Osteocyte (in vitro differentiated cells): ENCODE measurements at regions not wholly inside any gene's neighbourhood (a gene's known extent, or its start where the extent isn't known, plus 50 kb on each side); places are given as distances from the start of the nearest gene placed in this dataset.

Experiments used
- DNase-seq: peaks from one replicate; pipeline ENCODE4 v3.0.0; 2021; ENCODE audit warnings: mixed read lengths; ENCODE audit not compliant: unreplicated experiment; ENCODE audit errors: extremely low spot score
- H3K27ac Mint-ChIP-seq: one replicate; pipeline ENCODE4 v1.8.0; 2021; ENCODE audit warnings: mild to moderate bottlenecking, mixed read lengths; ENCODE audit not compliant: unreplicated experiment
- H3K27me3 Mint-ChIP-seq: one replicate; pipeline ENCODE4 v1.8.0; 2021; ENCODE audit warnings: mixed read lengths; ENCODE audit not compliant: unreplicated experiment
- H3K36me3 Mint-ChIP-seq: one replicate; pipeline ENCODE4 v1.8.0; 2021; ENCODE audit warnings: mixed read lengths; ENCODE audit not compliant: unreplicated experiment
- H3K4me1 Mint-ChIP-seq: one replicate; pipeline ENCODE4 v1.8.0; 2021; ENCODE audit warnings: mixed read lengths; ENCODE audit not compliant: unreplicated experiment
- H3K4me3 Mint-ChIP-seq: one replicate; pipeline ENCODE4 v1.8.0; 2021; ENCODE audit warnings: mild to moderate bottlenecking, moderate library complexity, mixed read lengths; ENCODE audit not compliant: unreplicated experiment
- H3K9me3 Mint-ChIP-seq: one replicate; pipeline ENCODE4 v1.8.0; 2021; ENCODE audit warnings: mixed read lengths; ENCODE audit not compliant: unreplicated experiment
- TF ChIP-seq, protein P1 (sequence below): fragments of 200-600 bp; sonication (generic); IDR thresholded peaks from 2 replicates; pipeline ENCODE4 v1.5.0; 2021; ENCODE audit warnings: antibody characterized with exemption, mild to moderate bottlenecking, moderate library complexity

DNA sequence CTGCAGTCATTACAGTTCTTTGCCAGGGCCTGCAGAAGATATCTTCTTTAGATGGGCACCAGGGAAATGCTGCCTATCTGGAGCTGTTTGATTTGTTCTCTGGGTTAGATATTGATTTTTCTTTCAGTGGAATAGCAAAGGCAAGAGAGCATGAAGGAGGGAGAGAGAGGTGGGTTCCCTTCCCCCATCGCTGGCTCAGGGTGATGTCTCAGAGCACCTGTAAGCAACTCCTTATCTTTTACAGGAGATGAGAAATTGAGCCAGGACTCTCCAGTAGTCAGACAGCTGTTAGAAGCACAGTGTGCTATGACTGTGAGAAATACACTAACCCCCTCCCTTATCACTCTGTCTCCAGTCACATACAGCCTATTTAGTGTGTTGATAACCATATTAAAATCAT is 89.3 kb upstream of the SLC24A5 start:
- Mint-ChIP-seq H3K36me3 (no peaks in the 10 kb centered on the region), H3K9me3 (no peaks in the 10 kb centered on the region), H3K27me3 (peaks cover 34% of the 10 kb centered on the region), H3K4me3 (no peak overlapping the region), H3K4me1 (no peaks in the 10 kb centered on the region), H3K27ac (no peak overlapping the region)
- DNase-seq: no peak
- TF ChIP-seq, protein P1, sequence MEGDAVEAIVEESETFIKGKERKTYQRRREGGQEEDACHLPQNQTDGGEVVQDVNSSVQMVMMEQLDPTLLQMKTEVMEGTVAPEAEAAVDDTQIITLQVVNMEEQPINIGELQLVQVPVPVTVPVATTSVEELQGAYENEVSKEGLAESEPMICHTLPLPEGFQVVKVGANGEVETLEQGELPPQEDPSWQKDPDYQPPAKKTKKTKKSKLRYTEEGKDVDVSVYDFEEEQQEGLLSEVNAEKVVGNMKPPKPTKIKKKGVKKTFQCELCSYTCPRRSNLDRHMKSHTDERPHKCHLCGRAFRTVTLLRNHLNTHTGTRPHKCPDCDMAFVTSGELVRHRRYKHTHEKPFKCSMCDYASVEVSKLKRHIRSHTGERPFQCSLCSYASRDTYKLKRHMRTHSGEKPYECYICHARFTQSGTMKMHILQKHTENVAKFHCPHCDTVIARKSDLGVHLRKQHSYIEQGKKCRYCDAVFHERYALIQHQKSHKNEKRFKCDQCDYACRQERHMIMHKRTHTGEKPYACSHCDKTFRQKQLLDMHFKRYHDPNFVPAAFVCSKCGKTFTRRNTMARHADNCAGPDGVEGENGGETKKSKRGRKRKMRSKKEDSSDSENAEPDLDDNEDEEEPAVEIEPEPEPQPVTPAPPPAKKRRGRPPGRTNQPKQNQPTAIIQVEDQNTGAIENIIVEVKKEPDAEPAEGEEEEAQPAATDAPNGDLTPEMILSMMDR: no peak

DNA sequence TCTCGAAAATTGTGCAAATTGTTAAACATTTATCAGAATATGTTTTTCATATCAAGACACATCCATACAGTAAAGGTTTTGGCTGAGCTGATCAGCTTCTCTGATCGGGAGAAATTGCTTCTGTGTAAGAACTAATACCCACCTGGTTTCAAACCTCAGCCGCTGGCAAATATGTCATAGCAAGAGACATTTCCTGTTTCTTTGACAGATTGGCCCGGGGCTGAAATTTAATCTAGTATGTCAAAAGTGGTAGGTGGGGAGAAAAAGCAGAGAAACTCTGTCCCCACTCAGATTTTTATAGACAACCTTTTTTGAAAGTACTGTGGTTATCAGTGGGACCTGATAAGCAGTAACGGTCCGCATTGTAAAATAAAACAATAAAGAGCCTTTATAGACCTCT is 88.8 kb upstream of the SLC24A5 start:
- Mint-ChIP-seq H3K4me3 (no peak overlapping the region), H3K9me3 (no peaks in the 10 kb centered on the region), H3K27ac (no peak overlapping the region), H3K4me1 (no peaks in the 10 kb centered on the region), H3K36me3 (no peaks in the 10 kb centered on the region), H3K27me3 (peaks cover 34% of the 10 kb centered on the region)
- TF ChIP-seq, protein P1: no peak
- no peak for DNase-seq

DNA sequence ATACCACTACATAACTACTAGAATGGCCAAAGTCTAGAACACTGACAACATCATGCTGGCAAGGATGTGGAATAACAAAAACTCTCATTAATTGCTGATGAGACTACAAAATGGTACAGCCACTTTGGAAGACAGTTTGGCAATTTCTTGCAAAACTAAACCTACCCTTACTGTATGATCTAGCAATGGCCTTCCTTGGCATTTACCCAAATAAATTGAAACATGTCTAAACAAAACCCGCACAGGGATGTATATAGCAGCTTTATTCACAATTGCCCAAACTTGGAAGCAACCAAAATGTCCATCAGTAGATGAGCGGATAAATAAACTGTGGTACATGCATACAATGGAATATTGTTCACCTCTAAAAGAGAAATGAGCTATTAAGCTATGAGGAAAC is 87.9 kb upstream of the SLC24A5 start:
- no peaks in the 10 kb centered on the region for H3K9me3 Mint-ChIP-seq
- no peak overlapping the region for H3K27ac Mint-ChIP-seq
- TF ChIP-seq, protein P1: no peak
- no peak for DNase-seq
- no peaks in the 10 kb centered on the region for H3K4me1 Mint-ChIP-seq
- no peak overlapping the region for H3K4me3 Mint-ChIP-seq
- H3K36me3 Mint-ChIP-seq: no peaks in the 10 kb centered on the region
- peaks cover 42% of the 10 kb centered on the region for H3K27me3 Mint-ChIP-seq

DNA sequence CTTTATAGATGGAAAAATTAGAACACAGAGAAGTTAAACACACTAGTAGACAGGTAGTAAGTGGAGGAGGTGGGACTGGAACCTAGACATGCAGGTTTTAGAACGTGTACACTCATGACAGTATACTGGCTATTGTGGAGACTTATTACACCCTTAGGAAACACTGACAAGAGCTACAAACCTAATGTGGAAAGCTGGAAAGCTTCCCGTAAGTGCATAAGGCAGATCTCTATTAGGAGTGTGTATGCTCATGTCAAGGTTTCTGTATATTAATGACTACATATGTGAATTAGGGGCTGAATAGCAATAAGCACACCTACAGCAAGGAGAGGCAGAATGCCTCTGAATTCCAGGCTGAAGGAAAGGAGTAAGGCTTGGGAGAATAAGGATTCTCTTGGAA is 82.6 kb upstream of the SLC24A5 start:
- no peaks in the 10 kb centered on the region for H3K9me3 Mint-ChIP-seq
- H3K4me3 Mint-ChIP-seq: no peak overlapping the region
- H3K4me1 Mint-ChIP-seq: no peaks in the 10 kb centered on the region
- H3K36me3 Mint-ChIP-seq: no peaks in the 10 kb centered on the region
- peaks cover 43% of the 10 kb centered on the region for H3K27me3 Mint-ChIP-seq
- no peak overlapping the region for H3K27ac Mint-ChIP-seq
- TF ChIP-seq, protein P1: no peak
- no peak for DNase-seq

DNA sequence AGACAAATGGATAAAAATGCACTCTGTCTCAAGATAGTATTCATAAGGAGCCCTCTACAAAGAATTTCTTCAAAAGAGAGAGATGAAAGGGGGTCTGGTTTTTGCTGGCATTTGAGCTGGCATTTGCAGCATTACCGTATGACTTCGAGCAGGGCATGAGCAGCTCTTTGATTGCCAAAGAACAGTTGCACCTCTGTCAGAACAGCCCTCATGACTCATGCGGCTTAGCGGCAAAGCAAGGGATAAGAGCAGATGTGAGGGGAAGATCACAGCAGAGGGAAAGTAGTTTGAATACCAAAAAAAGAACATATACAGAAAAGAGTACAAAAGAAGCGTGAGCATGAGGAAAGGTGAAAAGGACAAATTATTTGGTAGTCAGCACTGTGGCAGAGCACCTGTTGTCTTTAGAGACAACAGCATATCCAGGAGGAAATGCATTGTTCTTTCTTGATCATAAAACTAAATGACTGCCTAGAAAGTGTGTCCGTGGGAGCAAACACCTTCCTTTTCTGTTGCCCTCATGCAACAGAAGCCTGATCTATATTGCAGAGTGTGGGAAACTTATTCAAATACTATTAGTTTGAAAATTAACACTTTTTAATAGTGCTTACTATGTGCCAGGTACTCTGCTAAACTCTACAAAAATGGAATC is 80.5 kb upstream of the SLC24A5 start:
- Mint-ChIP-seq H3K4me3 (no peak overlapping the region), H3K4me1 (no peaks in the 10 kb centered on the region), H3K9me3 (no peaks in the 10 kb centered on the region), H3K27ac (no peak overlapping the region), H3K27me3 (peaks cover 35% of the 10 kb centered on the region), H3K36me3 (no peaks in the 10 kb centered on the region)
- no peak for DNase-seq
- TF ChIP-seq, protein P1: no peak
